ENCODE measurements at regions not wholly inside any gene's neighbourhood (a gene's known extent, or its start where the extent isn't known, plus 50 kb on each side); places are given as distances from the start of the nearest gene placed in this dataset.

GRCh38 chr9:2243666-2244555, 228.8 kb downstream of the SMARCA2 start:
- H3K4me1 ChIP-seq, result no peaks in the 10 kb centered on the region
- H3K9me3 ChIP-seq (replicated peaks), result 0 out of 2 replicates have a peak, but pooled peaks cover 7% of the 10 kb centered on the region
- H3K27me3 ChIP-seq, result no peaks in the 10 kb centered on the region

GRCh38 chr9:2247340-2247739, 232.2 kb downstream of the SMARCA2 start:
- no peak overlapping the region for H3K27ac ChIP-seq
- H3K36me3 ChIP-seq, result no peaks in the 10 kb centered on the region
- H3K27me3 ChIP-seq, result no peaks in the 10 kb centered on the region
- H3K9me3 ChIP-seq (replicated peaks), result 0 out of 2 replicates have a peak, but pooled peaks cover 7% of the 10 kb centered on the region
- no peaks in the 10 kb centered on the region for H3K4me1 ChIP-seq
- no peak for DNase-seq
- no peak overlapping the region for H3K4me3 ChIP-seq

More at GRCh38 chr9:2243666-2244555, 228.8 kb downstream of the SMARCA2 start:
- no peak for DNase-seq
- Histone ChIP-seq H3K4me3 (no peak overlapping the region), H3K36me3 (no peaks in the 10 kb centered on the region), H3K27ac (no peak overlapping the region)

- Histone ChIP-seq H3K36me3 (no peaks in the 10 kb centered on the region), H3K9me3 (replicated peaks) (0 out of 2 replicates have a peak, but pooled peaks cover 7% of the 10 kb centered on the region), H3K4me1 (no peaks in the 10 kb centered on the region), H3K27ac (no peak overlapping the region), H3K27me3 (no peaks in the 10 kb centered on the region), H3K4me3 (no peak overlapping the region)
- DNase-seq, result no peak
Observed at GRCh38 chr9:2248768-2249265, 233.7 kb downstream of the SMARCA2 start.

- no peaks in the 10 kb centered on the region for H3K36me3 ChIP-seq
- no peaks in the 10 kb centered on the region for H3K4me1 ChIP-seq
- no peak overlapping the region for H3K4me3 ChIP-seq
- DNase-seq, result peak in 1 of 2 experiments; percentile 19
- H3K27ac ChIP-seq, result no peak overlapping the region
- H3K9me3 ChIP-seq (replicated peaks), result no peaks in the 10 kb centered on the region
- H3K27me3 ChIP-seq, result no peaks in the 10 kb centered on the region
Observed at GRCh38 chr9:2253636-2254580, 238.8 kb downstream of the SMARCA2 start.

DNA sequence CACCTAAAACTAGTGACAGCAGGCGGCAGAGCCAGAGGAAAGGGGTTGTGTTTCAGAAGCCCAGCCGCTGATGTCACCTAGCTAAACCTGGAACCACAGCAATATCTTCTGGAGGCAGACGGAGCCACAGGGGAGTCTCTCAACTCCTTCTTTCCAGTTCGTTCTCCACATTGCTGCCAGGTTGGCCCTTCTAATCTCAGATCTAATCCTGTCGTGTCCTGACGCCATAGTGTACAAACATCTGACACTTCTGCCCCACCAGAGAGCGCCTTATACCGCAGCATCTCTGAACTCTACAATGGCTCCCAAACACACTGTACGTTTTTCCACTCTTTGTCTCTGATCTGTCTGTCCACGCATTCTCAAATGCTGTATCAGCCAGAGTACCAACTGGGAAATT, 240.0 kb downstream of the SMARCA2 start:
- H3K27me3 ChIP-seq, result no peaks in the 10 kb centered on the region
- H3K9me3 ChIP-seq (replicated peaks), result no peaks in the 10 kb centered on the region
- no peak overlapping the region for H3K4me3 ChIP-seq
- no peaks in the 10 kb centered on the region for H3K4me1 ChIP-seq
- H3K36me3 ChIP-seq, result no peaks in the 10 kb centered on the region
- H3K27ac ChIP-seq, result no peak overlapping the region
- DNase-seq, result peak; percentile 3 to 13

DNA sequence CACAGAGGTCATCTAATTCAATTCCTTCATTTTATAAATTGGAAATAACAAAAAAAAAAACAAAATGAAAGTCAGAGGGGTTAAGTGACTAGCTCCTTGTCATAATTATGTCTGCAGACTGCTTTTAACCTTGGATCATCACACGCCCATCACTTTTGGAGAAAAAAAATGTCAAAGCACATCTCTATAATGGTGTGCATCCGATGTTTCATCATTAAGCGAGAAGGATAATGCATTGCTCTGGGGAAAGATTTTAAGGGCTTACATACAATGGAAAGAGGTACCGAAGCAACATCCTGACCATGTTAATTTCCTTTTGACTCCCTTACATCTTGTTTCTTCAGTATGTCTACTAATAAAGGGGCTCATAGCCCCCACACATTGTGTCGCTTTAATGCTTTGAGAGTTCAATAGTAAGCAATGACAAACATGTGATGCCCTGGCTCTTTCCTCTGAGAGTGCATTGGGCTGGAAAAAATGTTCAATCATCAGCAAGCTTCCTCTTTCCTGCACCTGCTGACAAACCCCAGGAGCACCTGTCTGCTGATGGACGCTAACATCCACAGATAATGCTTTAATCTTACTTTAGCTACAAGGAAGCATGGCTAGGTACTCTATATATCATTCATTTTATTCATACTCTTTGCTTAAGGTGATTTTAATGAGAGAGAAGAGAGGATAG, 242.2 kb downstream of the SMARCA2 start:
- no peaks in the 10 kb centered on the region for H3K27me3 ChIP-seq
- H3K27ac ChIP-seq, result no peak overlapping the region
- peaks cover 8% of the 10 kb centered on the region; the same call in 1 of the 2 replicates for H3K4me1 ChIP-seq
- H3K4me3 ChIP-seq, result no peak overlapping the region
- H3K9me3 ChIP-seq (replicated peaks), result no peaks in the 10 kb centered on the region
- H3K36me3 ChIP-seq, result no peaks in the 10 kb centered on the region
- no peak for DNase-seq

GRCh38 chr9:2260417-2261306, 245.5 kb downstream of the SMARCA2 start:
- Histone ChIP-seq H3K27ac (no peak overlapping the region), H3K9me3 (replicated peaks) (no peaks in the 10 kb centered on the region), H3K4me1 (peaks cover 8% of the 10 kb centered on the region; the same call in 1 of the 2 replicates), H3K36me3 (no peaks in the 10 kb centered on the region), H3K4me3 (no peak overlapping the region), H3K27me3 (no peaks in the 10 kb centered on the region)
- no peak for DNase-seq

DNA sequence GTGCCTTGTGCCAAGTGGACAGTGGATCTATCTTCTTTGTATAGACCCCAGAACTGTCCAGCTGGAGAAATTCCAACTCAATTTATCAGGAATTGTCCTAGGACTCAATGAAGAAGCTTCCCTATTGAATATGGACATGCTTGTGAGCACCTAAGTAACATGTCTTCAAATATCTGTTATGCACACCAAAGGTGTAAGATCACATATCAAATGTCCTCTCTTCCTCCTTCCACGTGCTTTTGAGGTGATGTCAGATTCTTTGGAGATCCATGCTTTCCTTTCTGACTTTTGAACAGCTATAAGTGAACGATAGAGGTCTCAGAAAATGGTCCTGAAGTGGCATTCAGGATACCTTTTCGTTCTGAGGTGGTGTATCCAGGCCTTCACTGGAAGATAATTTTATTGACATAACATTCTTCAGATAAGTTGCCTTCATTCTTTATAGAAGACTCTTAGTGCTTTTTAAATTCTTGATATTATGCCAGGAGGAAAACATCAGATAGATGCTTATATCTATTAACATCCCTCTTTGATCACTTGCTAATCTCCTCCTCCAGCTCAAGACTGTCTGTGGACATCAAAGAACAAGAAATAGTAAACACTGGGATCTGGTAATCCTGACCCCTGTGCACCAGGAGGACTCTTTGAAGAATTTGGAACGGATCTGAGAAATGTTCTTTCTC, 246.4 kb downstream of the SMARCA2 start:
- no peaks in the 10 kb centered on the region for H3K36me3 ChIP-seq
- H3K27me3 ChIP-seq, result no peaks in the 10 kb centered on the region
- H3K4me1 ChIP-seq, result peaks cover 8% of the 10 kb centered on the region; the same call in 1 of the 2 replicates
- no peak overlapping the region for H3K27ac ChIP-seq
- no peak for DNase-seq
- H3K9me3 ChIP-seq (replicated peaks), result no peaks in the 10 kb centered on the region
- H3K4me3 ChIP-seq, result no peak overlapping the region

GRCh38 chr9:2262386-2263071, 247.4 kb downstream of the SMARCA2 start:
- Histone ChIP-seq H3K27ac (no peak overlapping the region), H3K4me1 (peaks cover 8% of the 10 kb centered on the region; the same call in 1 of the 2 replicates), H3K36me3 (no peaks in the 10 kb centered on the region), H3K27me3 (no peaks in the 10 kb centered on the region), H3K9me3 (replicated peaks) (no peaks in the 10 kb centered on the region), H3K4me3 (no peak overlapping the region)
- no peak for DNase-seq

DNA sequence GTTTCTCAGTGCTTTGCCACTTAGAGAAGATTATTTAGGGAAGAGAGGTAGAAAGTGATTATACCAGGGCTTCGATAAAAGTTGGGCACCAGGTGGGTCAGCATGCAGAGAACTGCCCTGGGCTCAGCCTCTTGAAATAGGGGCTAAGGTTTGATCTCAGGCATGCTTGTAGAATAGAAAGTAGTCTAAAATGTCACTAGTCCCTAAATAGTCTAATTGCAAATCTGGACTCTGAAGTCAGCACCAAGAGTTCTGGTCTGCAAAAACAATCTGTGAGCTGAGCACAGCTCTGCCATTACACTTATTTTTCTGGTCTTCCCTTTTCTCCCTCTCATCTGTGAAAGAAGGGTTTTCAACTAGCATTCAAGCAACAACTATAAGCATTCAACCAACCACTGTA, 248.0 kb downstream of the SMARCA2 start:
- Histone ChIP-seq H3K27me3 (no peaks in the 10 kb centered on the region), H3K27ac (no peak overlapping the region), H3K4me3 (no peak overlapping the region), H3K36me3 (no peaks in the 10 kb centered on the region), H3K9me3 (replicated peaks) (no peaks in the 10 kb centered on the region), H3K4me1 (peaks cover 8% of the 10 kb centered on the region; the same call in 1 of the 2 replicates)
- DNase-seq, result no peak

DNA sequence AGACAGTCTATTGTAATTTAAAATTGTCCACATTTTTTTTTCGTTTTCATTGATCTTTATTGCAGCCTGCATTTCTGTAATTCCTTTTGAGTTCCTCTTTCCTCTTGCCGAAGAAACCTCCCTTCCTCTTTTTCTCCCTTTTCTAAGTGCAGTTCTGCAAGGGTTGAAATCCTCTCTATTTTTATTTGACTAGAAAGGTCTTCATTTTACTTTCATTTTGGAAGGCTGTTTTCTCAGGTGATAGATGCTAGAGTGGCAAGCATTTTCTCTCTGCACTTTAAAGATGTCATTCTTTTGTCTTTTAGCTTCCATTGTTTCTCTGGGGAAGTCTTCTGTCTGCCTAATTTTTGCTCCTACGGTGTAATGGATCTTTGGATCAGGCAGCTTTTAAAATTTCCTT, 248.5 kb downstream of the SMARCA2 start:
- Histone ChIP-seq H3K36me3 (no peaks in the 10 kb centered on the region), H3K4me1 (peaks cover 8% of the 10 kb centered on the region; the same call in 1 of the 2 replicates), H3K9me3 (replicated peaks) (no peaks in the 10 kb centered on the region), H3K27ac (no peak overlapping the region), H3K4me3 (no peak overlapping the region), H3K27me3 (no peaks in the 10 kb centered on the region)
- DNase-seq, result no peak

GRCh38 chr9:2264081-2264480, 248.9 kb downstream of the SMARCA2 start:
- Histone ChIP-seq H3K27ac (no peak overlapping the region), H3K4me1 (peaks cover 8% of the 10 kb centered on the region; the same call in 1 of the 2 replicates), H3K36me3 (no peaks in the 10 kb centered on the region), H3K4me3 (no peak overlapping the region), H3K9me3 (replicated peaks) (no peaks in the 10 kb centered on the region), H3K27me3 (no peaks in the 10 kb centered on the region)
- DNase-seq, result no peak
